ENCODE measurements at regions not wholly inside any gene's neighbourhood (a gene's known extent, or its start where the extent isn't known, plus 50 kb on each side); places are given as distances from the start of the nearest gene placed in this dataset.

DNA sequence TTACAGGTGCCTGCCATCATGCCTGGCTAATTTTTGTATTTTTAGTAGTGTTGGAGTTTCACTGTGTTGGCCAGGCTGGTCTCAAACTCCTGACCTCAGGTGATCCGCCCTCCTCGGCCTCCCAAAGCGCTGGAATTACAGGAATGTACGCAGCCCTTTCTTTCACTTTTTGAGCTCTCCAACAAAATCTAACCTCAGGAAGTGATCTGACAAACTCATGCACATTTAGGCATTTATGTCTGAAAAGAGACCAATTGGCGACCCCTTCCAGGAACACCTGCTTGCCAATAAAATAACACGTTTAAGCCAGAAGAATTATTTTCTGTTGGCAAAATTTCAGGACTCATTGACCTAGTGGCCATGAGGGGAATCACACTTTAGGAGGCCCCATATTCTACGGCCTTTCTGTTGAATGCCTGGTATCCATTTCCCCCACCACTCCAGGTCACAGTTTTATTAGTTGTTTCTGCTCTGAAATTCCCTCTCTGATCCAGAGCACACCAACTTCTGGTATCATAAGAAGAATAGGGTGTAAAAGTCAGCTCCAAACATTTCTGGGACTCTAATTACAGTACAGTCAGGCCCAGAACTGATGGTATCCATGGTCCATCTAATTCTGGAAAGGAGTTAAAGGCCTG is 65.8 kb upstream of the FRMD4A start:
- POLR2A ChIA-PET: interaction anchor here (0.6 kb wide), 1 partner anchor 465 kb away, joined by 3 read pairs; no protein-coding TSS in a partner anchor
- peaks cover 0 to 4% of the 10 kb centered on the region in 2 experiments for H3K27me3 ChIP-seq (ENCODE audit: control insufficient read depth in 1 of 2, insufficient read depth in 2 of 2, low read length in 2 of 2)
- ATAC-seq (ENCODE audit: poor library complexity) (no peak), DNase-seq (no peak)
- TF ChIP-seq, protein P1, sequence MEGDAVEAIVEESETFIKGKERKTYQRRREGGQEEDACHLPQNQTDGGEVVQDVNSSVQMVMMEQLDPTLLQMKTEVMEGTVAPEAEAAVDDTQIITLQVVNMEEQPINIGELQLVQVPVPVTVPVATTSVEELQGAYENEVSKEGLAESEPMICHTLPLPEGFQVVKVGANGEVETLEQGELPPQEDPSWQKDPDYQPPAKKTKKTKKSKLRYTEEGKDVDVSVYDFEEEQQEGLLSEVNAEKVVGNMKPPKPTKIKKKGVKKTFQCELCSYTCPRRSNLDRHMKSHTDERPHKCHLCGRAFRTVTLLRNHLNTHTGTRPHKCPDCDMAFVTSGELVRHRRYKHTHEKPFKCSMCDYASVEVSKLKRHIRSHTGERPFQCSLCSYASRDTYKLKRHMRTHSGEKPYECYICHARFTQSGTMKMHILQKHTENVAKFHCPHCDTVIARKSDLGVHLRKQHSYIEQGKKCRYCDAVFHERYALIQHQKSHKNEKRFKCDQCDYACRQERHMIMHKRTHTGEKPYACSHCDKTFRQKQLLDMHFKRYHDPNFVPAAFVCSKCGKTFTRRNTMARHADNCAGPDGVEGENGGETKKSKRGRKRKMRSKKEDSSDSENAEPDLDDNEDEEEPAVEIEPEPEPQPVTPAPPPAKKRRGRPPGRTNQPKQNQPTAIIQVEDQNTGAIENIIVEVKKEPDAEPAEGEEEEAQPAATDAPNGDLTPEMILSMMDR (IDR thresholded peaks at IDR 0.05): peak; percentile 12
- Mint-ChIP-seq H3K4me3 (no peak overlapping the region), H3K4me1 (ENCODE audit: low read depth) (no peaks in the 10 kb centered on the region), H3K36me3 (ENCODE audit: low read depth) (no peaks in the 10 kb centered on the region), H3K27ac (no peak overlapping the region), H3K27me3 (peaks cover 18% of the 10 kb centered on the region), H3K9me3 (peaks cover 3% of the 10 kb centered on the region)
- no peak overlapping the region for H3K27ac ChIP-seq (ENCODE audit: low read depth in 1 of 2, low read length in 2 of 2)
- CTCF ChIA-PET: interaction anchor here (0.7 kb wide), 1 partner anchor 12 kb away, joined by 4 read pairs; no protein-coding TSS in a partner anchor
- H3K4me3 ChIP-seq (ENCODE audit: low read length): no peak overlapping the region
- intact Hi-C loops (cut with DNase I, micrococcal nuclease): no loop called here
- H3K4me1 ChIP-seq (ENCODE audit: insufficient read depth, low read length): no peaks in the 10 kb centered on the region
- H3K9me3 ChIP-seq (ENCODE audit: control insufficient read depth in 1 of 2, insufficient read depth in 1 of 2, low read length in 2 of 2): no peaks in the 10 kb centered on the region
- no peaks in the 10 kb centered on the region for H3K36me3 ChIP-seq (ENCODE audit: insufficient read depth, low read length)

DNA sequence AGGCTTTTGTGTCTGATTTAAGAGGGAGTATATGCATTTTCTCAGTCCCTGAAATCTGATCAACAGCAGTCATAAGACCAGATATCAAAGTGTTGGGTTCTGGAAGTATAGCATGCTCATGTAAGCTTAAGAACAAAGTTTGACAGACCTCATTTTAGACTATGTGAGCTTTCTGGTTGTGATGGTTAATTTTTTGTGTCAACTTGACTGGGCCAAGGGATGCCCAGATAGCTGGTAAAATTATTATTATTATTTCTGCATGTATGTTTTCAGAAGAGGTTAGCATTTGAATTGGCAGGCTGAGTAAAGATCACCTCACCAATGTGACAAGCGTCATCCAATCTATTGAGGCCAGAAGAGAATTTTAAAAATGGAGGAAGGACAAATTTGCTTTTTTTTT is 63.5 kb upstream of the FRMD4A start:
- no peaks in the 10 kb centered on the region for H3K36me3 Mint-ChIP-seq (ENCODE audit: low read depth)
- H3K4me1 ChIP-seq (ENCODE audit: insufficient read depth, low read length): peaks cover 14% of the 10 kb centered on the region
- H3K4me1 Mint-ChIP-seq (ENCODE audit: low read depth): peaks cover 22% of the 10 kb centered on the region
- no peak overlapping the region for H3K27ac ChIP-seq (ENCODE audit: low read depth in 1 of 2, low read length in 2 of 2)
- H3K4me3 ChIP-seq (ENCODE audit: low read length): no peak overlapping the region
- no peaks in the 10 kb centered on the region for H3K27me3 ChIP-seq (ENCODE audit: control insufficient read depth in 1 of 2, insufficient read depth in 2 of 2, low read length in 2 of 2)
- no peaks in the 10 kb centered on the region for H3K36me3 ChIP-seq (ENCODE audit: insufficient read depth, low read length)
- TF ChIP-seq, protein P1 (IDR thresholded peaks at IDR 0.05): no peak
- no peak for ATAC-seq (ENCODE audit: poor library complexity)
- H3K4me3 Mint-ChIP-seq: no peak overlapping the region
- H3K27me3 Mint-ChIP-seq: peaks cover 5% of the 10 kb centered on the region
- ChIA-PET POLR2A (no interaction called here), CTCF (no interaction called here)
- intact Hi-C loops (cut with DNase I, micrococcal nuclease): no loop called here
- no peaks in the 10 kb centered on the region for H3K9me3 ChIP-seq (ENCODE audit: control insufficient read depth in 1 of 2, insufficient read depth in 1 of 2, low read length in 2 of 2)
- no peak for DNase-seq
- no peak overlapping the region for H3K27ac Mint-ChIP-seq
- H3K9me3 Mint-ChIP-seq: peaks cover 3% of the 10 kb centered on the region

DNA sequence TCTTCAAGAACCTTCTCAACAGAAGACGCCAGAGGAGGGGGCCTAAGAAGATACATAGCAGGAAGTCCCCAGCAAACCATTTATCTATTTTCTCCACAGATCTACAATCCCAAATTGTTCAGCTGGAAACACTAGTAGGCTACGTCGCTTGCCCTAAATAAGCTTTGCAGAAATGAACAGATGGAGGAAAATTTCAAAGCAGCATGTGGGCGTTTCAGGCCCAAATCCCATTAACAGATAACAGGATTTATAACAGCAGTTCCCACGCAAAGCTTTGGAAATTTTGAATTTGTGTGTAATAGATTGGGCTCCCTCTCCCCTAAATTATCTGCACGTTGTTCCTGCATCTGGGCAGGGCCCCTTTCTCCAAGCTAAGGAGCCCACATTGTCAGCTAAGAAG is 60.6 kb upstream of the FRMD4A start:
- Histone ChIP-seq H3K27me3 (ENCODE audit: control insufficient read depth in 1 of 2, insufficient read depth in 2 of 2, low read length in 2 of 2) (no peaks in the 10 kb centered on the region), H3K4me3 (ENCODE audit: low read length) (no peak overlapping the region), H3K9me3 (ENCODE audit: control insufficient read depth in 1 of 2, insufficient read depth in 1 of 2, low read length in 2 of 2) (no peaks in the 10 kb centered on the region), H3K27ac (ENCODE audit: low read depth in 1 of 2, low read length in 2 of 2) (no peak overlapping the region), H3K4me1 (ENCODE audit: insufficient read depth, low read length) (peaks cover 14% of the 10 kb centered on the region), H3K36me3 (ENCODE audit: insufficient read depth, low read length) (no peaks in the 10 kb centered on the region)
- no peak for DNase-seq
- Mint-ChIP-seq H3K27me3 (no peaks in the 10 kb centered on the region), H3K4me1 (ENCODE audit: low read depth) (peaks cover 26% of the 10 kb centered on the region), H3K4me3 (no peak overlapping the region), H3K27ac (no peak overlapping the region), H3K9me3 (peaks cover 3% of the 10 kb centered on the region), H3K36me3 (ENCODE audit: low read depth) (no peaks in the 10 kb centered on the region)
- ChIA-PET POLR2A (no interaction called here), CTCF (no interaction called here)
- TF ChIP-seq, protein P1 (IDR thresholded peaks at IDR 0.05): no peak
- intact Hi-C loops (cut with DNase I, micrococcal nuclease): no loop called here
- no peak for ATAC-seq (ENCODE audit: poor library complexity)

All from CD4-positive, alpha-beta T cell (primary cell).